PC-3 (cell line): ENCODE measurements at regions not wholly inside any gene's neighbourhood (a gene's known extent, or its start where the extent isn't known, plus 50 kb on each side); places are given as distances from the start of the nearest gene placed in this dataset.

Experiments
- EZH2 ChIP-seq: fragments of 300-600 bp; sonication (generic); IDR thresholded peaks from one replicate; pipeline ENCODE4 v1.6.1; 2017; ENCODE audit warnings: antibody characterized with exemption, mild to moderate bottlenecking, low read length; ENCODE audit not compliant: unreplicated experiment
- EZH2phosphoT487 ChIP-seq: fragments of 300-600 bp; sonication (generic); IDR thresholded peaks from 2 replicates; pipeline ENCODE4 v1.6.1; 2018; ENCODE audit warnings: mild to moderate bottlenecking, antibody characterized with exemption, low read length, borderline replicate concordance
- TF ChIP-seq, protein P1 (sequence below): fragments of 300-600 bp; sonication (generic); conservative IDR thresholded peaks from 2 replicates; pipeline ENCODE4 v1.5.1; 2017; ENCODE audit warnings: antibody characterized with exemption, low read depth, mild to moderate bottlenecking, low read length

GRCh38 chr7:54846273-54846672, 87.3 kb upstream of the SEC61G start:
- TF ChIP-seq, protein P1, sequence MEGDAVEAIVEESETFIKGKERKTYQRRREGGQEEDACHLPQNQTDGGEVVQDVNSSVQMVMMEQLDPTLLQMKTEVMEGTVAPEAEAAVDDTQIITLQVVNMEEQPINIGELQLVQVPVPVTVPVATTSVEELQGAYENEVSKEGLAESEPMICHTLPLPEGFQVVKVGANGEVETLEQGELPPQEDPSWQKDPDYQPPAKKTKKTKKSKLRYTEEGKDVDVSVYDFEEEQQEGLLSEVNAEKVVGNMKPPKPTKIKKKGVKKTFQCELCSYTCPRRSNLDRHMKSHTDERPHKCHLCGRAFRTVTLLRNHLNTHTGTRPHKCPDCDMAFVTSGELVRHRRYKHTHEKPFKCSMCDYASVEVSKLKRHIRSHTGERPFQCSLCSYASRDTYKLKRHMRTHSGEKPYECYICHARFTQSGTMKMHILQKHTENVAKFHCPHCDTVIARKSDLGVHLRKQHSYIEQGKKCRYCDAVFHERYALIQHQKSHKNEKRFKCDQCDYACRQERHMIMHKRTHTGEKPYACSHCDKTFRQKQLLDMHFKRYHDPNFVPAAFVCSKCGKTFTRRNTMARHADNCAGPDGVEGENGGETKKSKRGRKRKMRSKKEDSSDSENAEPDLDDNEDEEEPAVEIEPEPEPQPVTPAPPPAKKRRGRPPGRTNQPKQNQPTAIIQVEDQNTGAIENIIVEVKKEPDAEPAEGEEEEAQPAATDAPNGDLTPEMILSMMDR, result no peak
- TF ChIP-seq EZH2phosphoT487 (no peak), EZH2 (no peak)
